ENCODE measurements at regions not wholly inside any gene's neighbourhood (a gene's known extent, or its start where the extent isn't known, plus 50 kb on each side); places are given as distances from the start of the nearest gene placed in this dataset.

- Mint-ChIP-seq H3K4me1 (peaks cover 15% of the 10 kb centered on the region), H3K4me3 (no peak overlapping the region), H3K27ac (no peak overlapping the region), H3K9me3 (peaks cover 15% of the 10 kb centered on the region), H3K36me3 (ENCODE audit: low read depth) (no peaks in the 10 kb centered on the region), H3K27me3 (ENCODE audit: low read depth) (peaks cover 26% of the 10 kb centered on the region)
- TF ChIP-seq CTCF (IDR thresholded peaks at IDR 0.05; ENCODE audit: unreplicated experiment in 3 of 3), result no peak
These were observed 196.1 kb downstream of the ZNF330 start for GRCh38 chr4:141416677-141417363.

DNA sequence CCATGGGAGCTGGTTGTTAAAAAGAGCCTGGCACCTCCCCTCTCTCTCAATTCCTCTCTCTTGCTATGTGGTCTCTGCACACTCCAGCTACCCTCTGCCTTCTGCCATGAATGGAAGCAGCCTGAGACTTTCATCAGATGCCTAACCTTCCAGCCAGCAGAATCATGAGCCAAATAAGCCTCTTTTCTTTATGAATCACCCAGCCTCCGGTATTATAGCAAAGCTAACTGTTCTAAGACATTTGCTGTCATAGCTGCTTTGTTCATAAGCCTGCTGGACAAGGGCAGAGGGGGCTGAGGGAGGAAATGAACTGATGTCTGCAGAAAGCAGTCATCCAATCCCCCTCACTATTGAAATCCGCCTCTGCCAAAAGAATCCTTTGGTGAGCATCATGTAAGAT is 196.7 kb downstream of the ZNF330 start:
- TF ChIP-seq CTCF (IDR thresholded peaks at IDR 0.05; ENCODE audit: unreplicated experiment in 3 of 3), result no peak
- Mint-ChIP-seq H3K27me3 (ENCODE audit: low read depth) (peaks cover 20% of the 10 kb centered on the region), H3K9me3 (peaks cover 20% of the 10 kb centered on the region)

GRCh38 chr4:141425124-141425523 is 204.4 kb downstream of the ZNF330 start:
- no peak for TF ChIP-seq CTCF (IDR thresholded peaks at IDR 0.05; ENCODE audit: unreplicated experiment in 3 of 3)
- H3K36me3 Mint-ChIP-seq (ENCODE audit: low read depth), result no peaks in the 10 kb centered on the region
- H3K9me3 Mint-ChIP-seq, result peaks cover 19% of the 10 kb centered on the region
- H3K27me3 Mint-ChIP-seq (ENCODE audit: low read depth), result peaks cover 14% of the 10 kb centered on the region
- no peak overlapping the region for H3K4me3 Mint-ChIP-seq
- no peaks in the 10 kb centered on the region for H3K4me1 Mint-ChIP-seq
- H3K27ac Mint-ChIP-seq, result no peak overlapping the region

More for the DNA sequence above, 196.7 kb downstream of the ZNF330 start:
- no peaks in the 10 kb centered on the region for H3K36me3 Mint-ChIP-seq (ENCODE audit: low read depth)
- peaks cover 15% of the 10 kb centered on the region for H3K4me1 Mint-ChIP-seq
- H3K4me3 Mint-ChIP-seq, result no peak overlapping the region
- no peak overlapping the region for H3K27ac Mint-ChIP-seq

DNA sequence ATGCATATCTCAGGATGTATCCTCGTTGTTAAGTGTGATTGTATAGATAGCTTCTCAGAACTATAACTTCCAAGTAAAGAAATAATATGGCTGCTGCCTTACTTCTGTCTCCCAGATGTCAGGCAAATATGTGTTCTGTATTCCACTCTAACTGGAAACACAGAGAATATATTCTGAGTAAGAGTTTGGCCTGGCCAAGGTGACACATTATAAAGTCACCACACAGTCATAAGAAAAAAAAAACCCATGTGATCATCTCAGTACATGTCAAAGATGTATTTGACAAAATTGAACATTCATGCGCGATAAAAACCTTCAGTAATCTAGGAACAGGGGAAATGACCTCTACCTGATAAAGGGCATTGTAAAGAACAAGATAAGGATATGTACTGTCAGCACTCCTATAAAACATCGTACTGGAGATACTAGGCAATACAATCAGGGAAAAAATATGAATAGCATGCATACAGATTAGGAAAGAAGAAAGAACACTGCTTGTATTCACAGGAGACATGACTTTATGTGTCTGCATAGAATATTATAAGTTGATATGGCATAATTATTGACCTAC is 207.1 kb downstream of the ZNF330 start:
- H3K9me3 Mint-ChIP-seq, result no peaks in the 10 kb centered on the region
- peaks cover 10% of the 10 kb centered on the region for H3K27me3 Mint-ChIP-seq (ENCODE audit: low read depth)
- no peaks in the 10 kb centered on the region for H3K36me3 Mint-ChIP-seq (ENCODE audit: low read depth)
- no peak overlapping the region for H3K4me3 Mint-ChIP-seq
- H3K27ac Mint-ChIP-seq, result no peak overlapping the region
- H3K4me1 Mint-ChIP-seq, result no peaks in the 10 kb centered on the region
- no peak for TF ChIP-seq CTCF (IDR thresholded peaks at IDR 0.05; ENCODE audit: unreplicated experiment in 3 of 3)

- no peaks in the 10 kb centered on the region for H3K9me3 Mint-ChIP-seq
- no peak overlapping the region for H3K4me3 Mint-ChIP-seq
- no peaks in the 10 kb centered on the region for H3K4me1 Mint-ChIP-seq
- no peak overlapping the region for H3K27ac Mint-ChIP-seq
- TF ChIP-seq CTCF (IDR thresholded peaks at IDR 0.05; ENCODE audit: unreplicated experiment in 3 of 3), result no peak
- H3K36me3 Mint-ChIP-seq (ENCODE audit: low read depth), result no peaks in the 10 kb centered on the region
- H3K27me3 Mint-ChIP-seq (ENCODE audit: low read depth), result peaks cover 10% of the 10 kb centered on the region
These were observed 206.4 kb upstream of the IL15 start for GRCh38 chr4:141429933-141430332.

DNA sequence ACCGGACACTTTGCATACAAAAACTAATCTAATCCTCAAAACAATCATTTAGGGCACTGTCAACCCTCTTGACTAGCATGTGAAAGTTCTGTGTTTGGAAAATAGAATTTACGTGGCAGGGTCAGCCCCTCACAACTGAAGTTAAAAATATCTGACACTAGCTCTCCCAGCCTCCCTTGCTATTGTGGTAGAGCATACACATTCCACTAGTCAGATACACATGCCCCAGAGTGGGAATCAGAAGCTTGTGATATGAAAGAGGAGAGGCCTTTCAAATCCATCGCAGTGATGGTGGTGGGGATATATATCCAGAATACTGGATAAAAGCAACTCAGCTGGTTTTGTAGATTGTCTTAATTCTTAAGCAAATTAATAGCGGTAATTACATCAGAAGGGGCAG is 205.7 kb upstream of the IL15 start:
- H3K4me1 Mint-ChIP-seq, result no peaks in the 10 kb centered on the region
- H3K27me3 Mint-ChIP-seq (ENCODE audit: low read depth), result peaks cover 10% of the 10 kb centered on the region
- no peak overlapping the region for H3K4me3 Mint-ChIP-seq
- TF ChIP-seq CTCF (IDR thresholded peaks at IDR 0.05; ENCODE audit: unreplicated experiment in 3 of 3), result no peak
- H3K27ac Mint-ChIP-seq, result no peak overlapping the region
- no peaks in the 10 kb centered on the region for H3K36me3 Mint-ChIP-seq (ENCODE audit: low read depth)
- no peaks in the 10 kb centered on the region for H3K9me3 Mint-ChIP-seq
